ENCODE measurements at regions not wholly inside any gene's neighbourhood (a gene's known extent, or its start where the extent isn't known, plus 50 kb on each side); places are given as distances from the start of the nearest gene placed in this dataset.

- DNase-seq = no peak
- Histone ChIP-seq H3K79me2 (ENCODE audit: insufficient read depth, low read length) (no peaks in the 10 kb centered on the region), H3K18ac (ENCODE audit: insufficient read length, low read depth, low read length) (no peak overlapping the region), H2BK15ac (ENCODE audit: low read depth, low read length) (no peak overlapping the region), H3K4ac (ENCODE audit: low read depth, low read length) (no peak overlapping the region), H2AK5ac (ENCODE audit: insufficient read length, low read length) (no peak overlapping the region), H3K27ac (ENCODE audit: insufficient read length, low read depth, low read length) (no peak overlapping the region), H2BK120ac (ENCODE audit: low read depth, low read length, poor library complexity, severe bottlenecking) (no peak overlapping the region), H3K9ac (ENCODE audit: extremely low read depth, insufficient read length, low read length) (no peak overlapping the region), H3T11ph (ENCODE audit: low read length) (no peak overlapping the region), H4K20me1 (ENCODE audit: control insufficient read depth, insufficient read depth, insufficient read length) (no peaks in the 10 kb centered on the region), H2AFZ (ENCODE audit: low read length) (no peak overlapping the region), H3K23me2 (ENCODE audit: insufficient read length, low read depth, low read length, poor library complexity, severe bottlenecking) (no peaks in the 10 kb centered on the region), H3K56ac (ENCODE audit: insufficient read length, low read depth, low read length) (no peak overlapping the region), H3K4me2 (ENCODE audit: insufficient read depth, insufficient read length, low read length) (no peak overlapping the region), H4K91ac (ENCODE audit: insufficient read length, low read depth, low read length) (no peak overlapping the region), H3K27me3 (ENCODE audit: insufficient read depth, low read length) (no peaks in the 10 kb centered on the region), H3K23ac (ENCODE audit: insufficient read length, low read depth, low read length) (no peak overlapping the region), H3K4me1 (ENCODE audit: insufficient read depth, low read length) (no peaks in the 10 kb centered on the region), H3K14ac (ENCODE audit: insufficient read depth, low read length) (no peak overlapping the region), H2BK20ac (ENCODE audit: low read depth, low read length, poor library complexity, severe bottlenecking) (no peak overlapping the region), H4K5ac (ENCODE audit: insufficient read length, low read depth, low read length) (no peak overlapping the region), H3K9me3 (ENCODE audit: control insufficient read depth, low read depth, low read length) (peaks cover 24% of the 10 kb centered on the region), H2BK5ac (ENCODE audit: insufficient read length, low read length) (no peak overlapping the region), H4K8ac (replicated peaks; ENCODE audit: insufficient read length, low read depth, low read length) (no peak overlapping the region), H3K79me1 (ENCODE audit: insufficient read depth, low read depth, low read length, poor library complexity, severe bottlenecking) (no peaks in the 10 kb centered on the region), H2BK12ac (ENCODE audit: insufficient read length, low read depth, low read length) (no peak overlapping the region)
- Mint-ChIP-seq H3K27me3 (ENCODE audit: low read depth) (no peaks in the 10 kb centered on the region), H3K9me3 (peaks cover 64 to 66% of the 10 kb centered on the region in 2 experiments), H3K4me1 (peaks cover 0 to 19% of the 10 kb centered on the region in 2 experiments; a peak in 2 of 4 replicates), H3K4me3 (no peak overlapping the region), H3K27ac (peak overlapping the region in 1 of 3 experiments; percentile 68; a peak in 1 of 7 replicates), H3K36me3 (ENCODE audit: insufficient read depth in 1 of 3, low read depth in 3 of 3) (no peaks in the 10 kb centered on the region; a peak in 1 of 7 replicates)
- WGBS (ENCODE audit: extremely low coverage, insufficient read length, low lambda C conversion rate) = no CpG with 5 or more reads among the region's 2 CpGs
- no peak for TF ChIP-seq CTCF (conservative IDR thresholded peaks at IDR 0.05)
Measured at GRCh38 chrX:73266766-73267165, 52.1 kb upstream of the NAP1L2 start.
